ENCODE measurements at regions not wholly inside any gene's neighbourhood (a gene's known extent, or its start where the extent isn't known, plus 50 kb on each side); places are given as distances from the start of the nearest gene placed in this dataset.
A peak's percentile ranks its signal among the peaks of the same experiment; 100 is the strongest.
"Not testable (repeated sequence)": the region's sequence is repeated elsewhere in the genome, so short reads cannot be mapped to it uniquely, and the experiment has no call there.

DNA sequence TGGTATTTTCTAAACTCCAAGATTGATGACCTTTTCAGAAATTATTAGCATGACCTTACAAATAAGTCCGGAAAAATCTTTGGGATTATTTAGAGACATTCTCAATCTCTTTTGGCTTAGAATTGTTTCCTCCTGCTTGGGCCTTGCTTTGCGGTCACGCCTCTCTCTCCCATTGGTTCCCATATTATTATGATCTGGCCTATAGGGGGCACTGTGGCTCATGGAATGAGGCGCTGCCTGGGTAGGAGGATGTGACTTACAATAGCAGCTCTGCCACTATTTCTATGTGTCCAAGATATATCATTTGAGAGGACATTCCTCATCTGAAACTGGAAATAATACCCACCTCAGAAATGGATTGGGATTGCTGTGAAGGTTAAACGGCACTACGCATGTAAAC lies 464.9 kb downstream of the MFSD1 start:
- no peak for DNase-seq (ENCODE audit: low read depth in 2 of 2)

DNA sequence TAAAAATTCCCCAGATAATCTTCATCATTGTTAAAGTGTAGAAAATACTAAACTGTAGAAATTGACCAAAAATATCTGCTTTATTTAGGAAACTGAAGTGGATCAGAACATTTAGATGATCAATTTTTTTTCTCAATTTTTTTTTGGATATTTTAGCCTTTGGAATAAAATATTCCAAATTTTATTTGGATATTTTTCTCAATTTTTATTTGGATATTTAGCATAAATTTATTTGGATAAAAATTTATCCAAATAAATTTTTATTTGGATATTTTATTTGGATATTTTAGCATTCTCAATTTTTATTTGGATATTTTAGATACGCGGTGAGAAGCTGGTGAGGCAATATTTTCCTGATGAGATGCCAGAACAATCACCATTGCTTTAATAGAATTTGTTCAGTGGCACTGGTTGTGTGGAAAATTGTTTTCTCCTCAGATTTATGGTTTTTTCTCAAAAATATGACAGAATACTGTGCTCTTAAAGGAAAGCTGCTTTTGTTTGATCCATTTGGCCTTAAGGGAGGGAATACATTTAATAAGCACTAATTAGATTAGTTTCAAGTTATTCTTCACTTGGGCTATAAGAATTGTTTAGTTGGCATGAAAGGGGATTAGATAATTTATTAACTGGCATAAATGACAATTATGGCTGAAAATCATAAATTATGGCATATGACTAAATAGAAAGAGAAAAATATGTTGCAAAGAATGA lies 470.1 kb downstream of the MFSD1 start:
- no peak for DNase-seq (ENCODE audit: low read depth in 2 of 2)

GRCh38 chr3:159273070-159273469 lies 471.2 kb downstream of the MFSD1 start:
- DNase-seq (ENCODE audit: low read depth in 2 of 2): no peak

GRCh38 chr3:159273608-159274007 lies 471.8 kb downstream of the MFSD1 start:
- no peak for DNase-seq (ENCODE audit: low read depth in 2 of 2)

DNA sequence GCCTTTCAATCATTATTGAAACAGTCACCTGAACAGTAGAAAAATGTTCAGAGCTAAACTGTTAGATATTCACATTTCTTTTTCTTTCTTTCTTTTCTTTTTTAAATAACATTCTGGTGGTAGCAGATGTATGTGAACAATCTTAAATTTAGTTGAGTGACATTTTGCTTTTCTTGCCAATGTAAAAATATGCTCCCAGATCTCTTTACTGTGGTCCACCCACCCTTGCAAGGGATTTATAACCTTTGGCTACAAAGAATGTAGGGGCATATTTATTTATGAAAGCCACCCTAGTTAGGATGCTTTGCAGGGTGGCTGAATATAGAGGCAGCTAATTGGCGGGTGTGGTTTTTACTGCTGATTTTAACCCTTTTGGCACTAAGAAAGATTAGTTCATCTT lies 473.9 kb downstream of the MFSD1 start:
- no peak for DNase-seq (ENCODE audit: low read depth in 2 of 2)

DNA sequence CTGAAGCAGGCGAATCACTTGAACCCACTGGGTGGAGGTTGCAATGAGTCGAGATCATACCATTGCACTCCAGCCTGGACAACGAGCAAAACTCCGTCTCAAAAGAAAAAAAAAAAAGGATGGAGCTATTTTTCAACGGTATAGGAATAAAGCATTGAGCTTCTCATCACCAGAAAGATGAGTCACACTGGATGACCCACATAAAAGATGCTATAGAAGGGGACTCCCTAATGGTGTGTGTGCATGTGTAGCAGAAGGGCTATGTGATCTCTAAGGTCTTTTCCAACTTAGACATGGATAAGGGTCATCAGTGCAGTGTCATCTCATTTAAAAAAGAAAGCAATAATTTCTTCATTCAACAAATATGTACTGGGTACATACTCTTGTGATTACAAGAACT lies 476.0 kb downstream of the MFSD1 start:
- no peak for DNase-seq (ENCODE audit: low read depth in 2 of 2)

- DNase-seq (ENCODE audit: low read depth in 2 of 2): no peak
These were observed 478.7 kb downstream of the MFSD1 start for GRCh38 chr3:159280386-159281191.

- no peak for DNase-seq (ENCODE audit: low read depth in 2 of 2)
These were observed 491.6 kb downstream of the MFSD1 start for GRCh38 chr3:159293493-159293892.

- no peak for DNase-seq (ENCODE audit: low read depth in 2 of 2)
These were observed 500.1 kb downstream of the MFSD1 start for GRCh38 chr3:159301961-159302360.

- no peak for DNase-seq (ENCODE audit: low read depth in 2 of 2)
These were observed 503.2 kb downstream of the MFSD1 start for GRCh38 chr3:159305017-159305416.

DNA sequence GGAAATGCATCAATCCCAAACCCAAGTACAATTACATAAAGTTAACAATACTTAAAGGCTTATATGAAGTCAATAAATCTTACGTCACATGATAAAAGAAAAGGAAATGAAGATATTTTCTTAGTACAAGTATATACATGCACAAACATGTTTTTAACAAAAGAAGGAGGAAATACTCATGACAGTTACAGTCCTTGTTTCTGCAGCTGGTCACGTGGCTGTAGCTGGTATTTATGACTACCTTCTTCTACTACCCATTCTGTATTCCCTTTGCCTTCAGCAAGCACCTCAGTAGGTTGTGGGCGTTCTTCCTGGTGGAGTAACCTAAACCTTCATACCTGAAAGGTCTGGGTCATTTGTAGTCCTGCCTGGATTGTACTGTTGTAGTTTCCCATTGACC lies 514.9 kb downstream of the MFSD1 start:
- not testable (repeated sequence) for DNase-seq (ENCODE audit: low read depth in 2 of 2)

DNA sequence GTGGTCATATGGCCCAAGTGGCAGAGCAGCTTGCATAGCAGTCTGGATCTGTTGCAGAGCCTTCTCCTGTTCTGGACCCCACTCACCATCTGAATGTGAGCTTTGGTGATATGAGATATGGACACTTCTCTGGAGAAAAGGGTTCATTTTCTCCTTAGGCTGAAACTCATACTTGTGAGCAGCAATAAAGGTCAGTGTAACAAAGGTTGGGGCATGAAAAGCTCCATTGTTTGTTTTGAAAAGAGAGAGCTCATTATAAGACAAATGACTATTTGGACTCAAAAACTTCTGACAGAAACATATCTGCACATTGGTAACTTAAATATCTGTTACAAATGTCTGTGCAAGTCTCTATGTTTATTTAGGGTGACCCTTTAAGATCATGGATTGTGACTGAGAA lies 517.3 kb downstream of the MFSD1 start:
- DNase-seq (ENCODE audit: low read depth in 2 of 2): no peak

DNA sequence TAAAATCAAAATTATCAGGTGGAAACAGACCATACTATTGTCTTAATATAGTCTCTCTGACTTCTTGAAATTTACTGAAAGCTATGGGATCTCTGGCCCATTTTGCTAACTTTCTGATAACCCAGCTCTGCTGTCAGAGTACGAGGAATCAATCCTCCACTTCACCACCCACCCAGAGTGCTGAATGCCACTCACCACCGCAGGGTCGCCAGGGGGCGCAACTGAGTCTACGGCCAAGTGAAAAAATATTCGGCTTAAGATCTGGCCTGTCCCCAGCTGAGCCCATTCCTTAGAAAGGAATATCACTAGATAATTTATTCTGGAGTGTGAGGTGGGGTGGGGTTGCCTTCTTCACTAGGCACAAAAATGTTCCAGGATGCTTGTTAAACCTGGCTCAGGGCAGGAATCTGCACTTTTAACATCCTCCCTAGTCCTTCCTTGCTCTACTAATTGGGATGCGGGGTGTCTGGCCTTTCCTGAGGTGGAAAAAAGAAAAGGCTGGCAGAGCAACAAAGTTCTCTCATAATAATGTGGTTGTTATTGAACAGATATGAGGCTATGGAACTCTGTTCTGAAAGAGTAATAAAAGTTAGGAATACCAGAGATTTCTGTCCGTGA lies 520.6 kb downstream of the MFSD1 start:
- peak in 1 of 2 donors; percentile 9 for DNase-seq (ENCODE audit: low read depth in 2 of 2)

DNA sequence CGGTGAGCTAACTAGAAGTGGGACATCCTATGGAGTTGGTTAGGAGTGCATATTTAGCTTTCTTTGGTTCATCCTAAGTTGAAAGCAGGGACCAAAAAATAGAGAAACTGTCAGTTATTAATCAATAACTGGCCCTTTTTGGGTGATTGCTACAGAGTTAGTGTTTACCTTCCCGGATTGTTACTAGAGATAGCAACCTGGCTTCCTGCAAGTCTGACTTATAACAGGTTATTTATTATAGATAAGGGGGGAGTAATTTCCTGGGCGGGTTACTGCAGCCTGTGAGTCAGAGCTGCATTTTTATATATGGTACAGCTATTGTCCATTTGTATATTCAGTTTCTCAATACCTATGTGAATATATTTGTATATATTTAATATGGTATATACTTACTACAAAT lies 522.0 kb downstream of the MFSD1 start:
- no peak for DNase-seq (ENCODE audit: low read depth in 2 of 2)

GRCh38 chr3:159326998-159327397 lies 525.1 kb downstream of the MFSD1 start:
- DNase-seq (ENCODE audit: low read depth in 2 of 2): no peak

DNA sequence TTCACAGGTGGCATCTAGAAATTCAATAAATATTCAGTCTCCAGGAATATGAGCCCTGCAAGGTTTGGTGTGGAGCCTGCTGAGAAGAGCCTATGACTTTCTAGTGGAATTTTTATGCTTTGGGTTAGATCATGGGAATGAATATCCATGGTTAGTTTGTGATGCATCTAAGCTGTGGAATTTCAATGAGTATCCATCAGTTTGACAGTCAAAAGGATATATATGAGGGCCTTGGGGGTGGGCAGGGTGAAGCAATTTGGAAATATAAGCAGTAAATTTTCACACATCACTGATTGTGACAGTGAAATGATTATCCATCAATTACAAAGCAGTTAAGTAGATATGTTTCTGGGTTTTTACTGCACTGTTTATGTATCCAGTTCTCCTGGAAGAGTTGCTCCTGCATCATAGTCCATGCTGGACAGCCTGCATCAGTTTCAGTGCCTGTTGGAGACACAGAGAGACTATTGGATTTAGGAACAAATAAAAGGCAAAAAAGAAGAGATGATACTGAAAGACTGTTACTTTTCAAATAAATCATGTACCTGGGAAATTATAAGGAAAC lies 530.8 kb downstream of the MFSD1 start:
- no peak for DNase-seq (ENCODE audit: low read depth in 2 of 2)

GRCh38 chr3:159339131-159339530 lies 537.3 kb downstream of the MFSD1 start:
- DNase-seq (ENCODE audit: low read depth in 2 of 2): no peak

- DNase-seq (ENCODE audit: low read depth in 2 of 2): no peak
These were observed 539.1 kb downstream of the MFSD1 start for GRCh38 chr3:159340877-159341500.

GRCh38 chr3:159346271-159346903 lies 544.5 kb downstream of the MFSD1 start:
- DNase-seq (ENCODE audit: low read depth in 2 of 2): no peak

DNA sequence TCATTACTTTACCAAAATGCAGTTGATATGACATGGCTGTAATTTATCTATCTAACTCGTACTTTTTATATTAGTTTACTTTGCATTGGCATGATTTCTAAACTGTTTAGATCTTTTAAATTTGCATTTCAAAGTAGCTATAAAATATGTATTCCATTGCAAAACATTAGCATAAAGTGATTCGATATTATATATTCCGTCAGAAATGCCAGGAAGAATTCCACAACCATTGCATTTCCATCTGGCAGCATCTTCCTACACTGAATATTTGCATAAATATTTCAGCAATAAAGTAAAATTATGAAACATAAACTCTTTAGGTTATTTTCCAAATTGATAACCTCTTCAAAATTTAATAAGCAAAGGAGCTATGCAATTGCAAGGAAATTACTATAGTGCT lies 546.6 kb downstream of the MFSD1 start:
- DNase-seq (ENCODE audit: low read depth in 2 of 2): no peak

- DNase-seq (ENCODE audit: low read depth in 2 of 2): no peak
These were observed 554.8 kb downstream of the MFSD1 start for GRCh38 chr3:159356606-159357005.

DNA sequence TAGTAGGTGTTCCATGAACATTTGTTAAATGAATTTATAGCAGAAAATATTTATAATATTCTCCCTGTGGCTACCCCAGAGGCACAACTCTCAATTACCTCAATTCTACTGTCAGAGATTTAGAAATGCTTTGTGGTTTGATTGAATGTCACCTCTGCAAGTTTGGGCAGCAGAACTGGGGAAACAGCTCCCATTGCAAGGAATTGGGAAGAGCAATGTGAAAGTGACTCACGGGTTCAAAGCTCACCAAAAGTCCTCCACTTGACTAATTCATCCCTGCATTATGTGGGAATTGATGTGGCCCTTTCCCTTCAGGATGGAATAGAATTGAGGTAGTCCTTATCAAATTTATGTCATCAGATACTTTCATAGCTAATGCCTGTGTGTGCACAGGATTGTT lies 562.7 kb downstream of the MFSD1 start:
- DNase-seq (ENCODE audit: low read depth in 2 of 2): no peak
